ENCODE measurements at regions not wholly inside any gene's neighbourhood (a gene's known extent, or its start where the extent isn't known, plus 50 kb on each side); places are given as distances from the start of the nearest gene placed in this dataset.

DNA sequence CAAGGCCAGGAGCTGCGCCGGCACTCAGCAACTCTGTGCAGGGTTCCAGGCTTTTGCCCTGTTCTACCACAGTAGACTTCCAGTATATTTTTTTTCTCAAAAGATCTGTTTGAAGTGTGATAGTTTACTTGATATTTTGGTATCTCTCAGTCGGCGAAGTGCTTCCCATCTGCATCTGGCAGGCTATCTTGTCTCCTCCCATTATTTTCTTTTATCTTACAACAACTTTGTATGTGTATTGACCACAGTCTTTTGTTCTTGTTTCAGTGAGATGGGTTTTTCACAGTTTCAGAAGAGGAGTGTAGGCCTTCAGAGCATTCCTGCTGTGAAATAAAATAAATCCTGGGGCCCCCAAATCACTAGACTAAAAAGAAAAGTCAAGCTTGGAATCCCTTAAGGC lies 292.9 kb downstream of the PTGER3 start:
- Histone ChIP-seq H3K4me3 (no peak overlapping the region), H3K4me1 (no peaks in the 10 kb centered on the region), H3K36me3 (no peaks in the 10 kb centered on the region), H3K9me3 (peaks cover 8% of the 10 kb centered on the region), H3K27me3 (no peaks in the 10 kb centered on the region), H3K27ac (no peak overlapping the region)
- TF ChIP-seq EP300 (IDR thresholded peaks at IDR 0.05) = no peak
- WGBS = 89% methylated on average over 4 of the region's 4 CpGs
- no peak for DNase-seq (ENCODE audit: low spot score in 2 of 2)

DNA sequence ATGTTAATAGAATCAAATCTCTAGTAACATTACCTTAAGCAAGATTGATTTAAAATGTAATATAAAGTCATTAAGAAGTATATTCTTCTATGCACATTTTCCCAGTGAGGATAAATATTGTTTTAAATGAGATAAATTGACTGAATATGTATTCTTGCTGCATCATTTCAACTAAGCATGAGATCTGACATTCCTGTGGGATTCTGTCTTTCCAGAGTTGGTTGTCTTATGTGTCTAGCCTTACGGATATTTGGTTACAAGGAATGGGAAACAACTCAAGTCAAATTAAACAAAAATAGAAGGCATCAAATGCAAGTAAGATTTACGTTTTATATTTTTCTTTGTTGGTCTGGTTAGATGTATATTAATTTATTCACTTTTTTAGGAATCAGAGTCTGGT lies 287.5 kb downstream of the PTGER3 start:
- WGBS = 67% methylated on average over 2 of the region's 2 CpGs
- DNase-seq (ENCODE audit: low spot score in 2 of 2) = no peak
- H3K36me3 ChIP-seq = no peaks in the 10 kb centered on the region
- H3K9me3 ChIP-seq = no peaks in the 10 kb centered on the region
- H3K27ac ChIP-seq = no peak overlapping the region
- no peaks in the 10 kb centered on the region for H3K4me1 ChIP-seq
- H3K27me3 ChIP-seq = no peaks in the 10 kb centered on the region
- no peak for TF ChIP-seq CTCF (IDR thresholded peaks at IDR 0.05)
- no peak for TF ChIP-seq POLR2A (IDR thresholded peaks at IDR 0.05)
- TF ChIP-seq POLR2AphosphoS5 (IDR thresholded peaks at IDR 0.05) = no peak
- TF ChIP-seq EP300 (IDR thresholded peaks at IDR 0.05) = no peak
- H3K4me3 ChIP-seq = no peak overlapping the region

- DNase-seq (ENCODE audit: low spot score in 2 of 2) = no peak
- Histone ChIP-seq H3K27me3 (no peaks in the 10 kb centered on the region), H3K27ac (no peak overlapping the region), H3K4me3 (no peak overlapping the region), H3K9me3 (no peaks in the 10 kb centered on the region), H3K36me3 (no peaks in the 10 kb centered on the region), H3K4me1 (no peaks in the 10 kb centered on the region)
- 92% methylated on average over 2 of the region's 2 CpGs for WGBS
- TF ChIP-seq EP300 (IDR thresholded peaks at IDR 0.05) (no peak), CTCF (IDR thresholded peaks at IDR 0.05) (no peak), POLR2AphosphoS5 (IDR thresholded peaks at IDR 0.05) (no peak), POLR2A (IDR thresholded peaks at IDR 0.05) (no peak)
These were observed 285.2 kb downstream of the PTGER3 start for GRCh38 chr1:70762386-70762785.

GRCh38 chr1:70764747-70765146 lies 282.9 kb downstream of the PTGER3 start:
- no peaks in the 10 kb centered on the region for H3K9me3 ChIP-seq
- WGBS = 52% methylated on average over 2 of the region's 2 CpGs
- TF ChIP-seq CTCF (IDR thresholded peaks at IDR 0.05) (no peak), EP300 (IDR thresholded peaks at IDR 0.05) (no peak), POLR2A (IDR thresholded peaks at IDR 0.05) (no peak), POLR2AphosphoS5 (IDR thresholded peaks at IDR 0.05) (no peak)
- no peaks in the 10 kb centered on the region for H3K4me1 ChIP-seq
- H3K27me3 ChIP-seq = no peaks in the 10 kb centered on the region
- H3K4me3 ChIP-seq = no peak overlapping the region
- DNase-seq (ENCODE audit: low spot score in 2 of 2) = no peak
- H3K27ac ChIP-seq = no peak overlapping the region
- no peaks in the 10 kb centered on the region for H3K36me3 ChIP-seq

DNA sequence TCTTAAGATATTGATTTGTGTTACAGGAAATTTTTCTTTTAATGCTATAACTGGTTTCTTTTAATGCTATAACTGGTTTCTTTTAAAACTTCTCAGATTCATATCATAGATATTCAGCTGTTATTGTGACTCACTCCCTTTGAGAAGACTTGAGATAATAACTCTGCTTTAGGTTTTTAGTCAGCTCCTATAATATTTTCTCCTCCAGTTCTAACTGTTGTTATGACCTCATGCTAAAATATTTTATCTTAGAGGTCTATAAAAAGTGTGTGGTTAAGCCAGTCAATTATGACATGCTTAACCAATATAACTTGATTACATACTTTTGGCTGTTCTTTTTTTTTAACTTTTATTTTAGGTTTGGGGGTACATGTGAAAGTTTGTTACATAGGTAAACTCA lies 280.2 kb downstream of the PTGER3 start:
- DNase-seq (ENCODE audit: low spot score in 2 of 2) = no peak
- H3K9me3 ChIP-seq = peaks cover 5% of the 10 kb centered on the region
- H3K27ac ChIP-seq = no peak overlapping the region
- H3K4me1 ChIP-seq = no peaks in the 10 kb centered on the region
- no peak overlapping the region for H3K4me3 ChIP-seq
- no peaks in the 10 kb centered on the region for H3K36me3 ChIP-seq
- TF ChIP-seq EP300 (IDR thresholded peaks at IDR 0.05) = no peak
- no peaks in the 10 kb centered on the region for H3K27me3 ChIP-seq

DNA sequence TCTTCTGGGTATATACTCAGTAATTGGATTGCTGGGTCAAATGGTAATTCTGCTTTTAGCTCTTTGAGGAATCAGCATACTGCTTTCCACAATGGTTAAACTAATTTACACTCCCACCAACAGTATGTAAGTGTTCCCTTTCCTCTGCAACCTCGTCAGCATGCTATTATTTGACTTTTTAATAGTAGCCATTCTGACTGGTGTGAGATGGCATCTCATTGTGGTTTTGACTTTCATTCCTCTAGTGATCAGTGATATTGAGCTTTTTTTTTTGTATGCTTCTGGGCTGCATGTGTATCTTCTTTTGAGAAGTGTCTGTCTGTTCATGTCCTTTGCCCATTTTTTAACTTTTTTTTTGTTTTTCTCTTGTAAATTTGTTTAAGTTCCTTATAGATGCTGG lies 279.4 kb downstream of the PTGER3 start:
- TF ChIP-seq EP300 (IDR thresholded peaks at IDR 0.05) (no peak), POLR2AphosphoS5 (IDR thresholded peaks at IDR 0.05) (no peak), CTCF (IDR thresholded peaks at IDR 0.05) (no peak), POLR2A (IDR thresholded peaks at IDR 0.05) (no peak)
- Histone ChIP-seq H3K36me3 (no peaks in the 10 kb centered on the region), H3K9me3 (peaks cover 5% of the 10 kb centered on the region), H3K4me1 (no peaks in the 10 kb centered on the region), H3K27ac (no peak overlapping the region), H3K27me3 (no peaks in the 10 kb centered on the region), H3K4me3 (no peak overlapping the region)
- 67% methylated on average over 1 of the region's 1 CpG for WGBS
- DNase-seq (ENCODE audit: low spot score in 2 of 2) = no peak

Data from suprapubic skin (tissue), 4 donors.